ENCODE measurements at regions not wholly inside any gene's neighbourhood (a gene's known extent, or its start where the extent isn't known, plus 50 kb on each side); places are given as distances from the start of the nearest gene placed in this dataset.

GRCh38 chr2:18763338-18763737 lies 174.0 kb upstream of the NT5C1B start:
- ChIA-PET CTCF (interaction anchor here (1.1 to 2.0 kb wide), 3 partner anchors 12 to 550 kb away, joined by 3 to 7 read pairs (median 3); no protein-coding TSS in a partner anchor), POLR2A (no interaction called here)
- TF ChIP-seq CTCF (IDR thresholded peaks at IDR 0.05; ENCODE audit: insufficient read depth, low read length, missing control alignments) = no peak
- DNase-seq (ENCODE audit: low read depth, low spot score) = no peak
- no peak overlapping the region for H3K4me3 ChIP-seq (ENCODE audit: low read depth, low read length)

GRCh38 chr2:18762667-18763066 lies 173.3 kb upstream of the NT5C1B start:
- H3K4me3 ChIP-seq (ENCODE audit: low read depth, low read length) = no peak overlapping the region
- DNase-seq (ENCODE audit: low read depth, low spot score) = peak; percentile 49
- POLR2A ChIA-PET = no interaction called here
- CTCF ChIA-PET = interaction anchor here (1.1 to 1.3 kb wide), 3 partner anchors 12 to 551 kb away, joined by 3 read pairs; no protein-coding TSS in a partner anchor
- no peak for TF ChIP-seq CTCF (IDR thresholded peaks at IDR 0.05; ENCODE audit: insufficient read depth, low read length, missing control alignments)

GRCh38 chr2:18754286-18754685 lies 164.9 kb upstream of the NT5C1B start:
- no peak for TF ChIP-seq CTCF (IDR thresholded peaks at IDR 0.05; ENCODE audit: insufficient read depth, low read length, missing control alignments)
- CTCF ChIA-PET = interaction anchor here (0.7 to 6.7 kb wide), 4 partner anchors 195 to 606 kb away, joined by 3 to 126 read pairs (median 4); partner anchors contain the start of gene OSR1
- H3K4me3 ChIP-seq (ENCODE audit: low read depth, low read length) = no peak overlapping the region
- DNase-seq (ENCODE audit: low read depth, low spot score) = no peak
- POLR2A ChIA-PET = no interaction called here

- DNase-seq (ENCODE audit: low read depth, low spot score) = no peak
- no peak for TF ChIP-seq CTCF (IDR thresholded peaks at IDR 0.05; ENCODE audit: insufficient read depth, low read length, missing control alignments)
- POLR2A ChIA-PET = no interaction called here
- CTCF ChIA-PET = interaction anchor here (0.6 to 6.7 kb wide), 5 partner anchors 234 to 616 kb away, joined by 3 to 126 read pairs (median 5); partner anchors contain the start of gene OSR1
- H3K4me3 ChIP-seq (ENCODE audit: low read depth, low read length) = no peak overlapping the region
Measured at GRCh38 chr2:18753722-18754121, 164.4 kb upstream of the NT5C1B start.

- no peak for TF ChIP-seq CTCF (IDR thresholded peaks at IDR 0.05; ENCODE audit: insufficient read depth, low read length, missing control alignments)
- ChIA-PET POLR2A (no interaction called here), CTCF (interaction anchor here (0.6 to 6.7 kb wide), 13 partner anchors 16 to 1111 kb away, joined by 3 to 126 read pairs (median 4); partner anchors contain the start of gene OSR1)
- DNase-seq (ENCODE audit: low read depth, low spot score) = no peak
- H3K4me3 ChIP-seq (ENCODE audit: low read depth, low read length) = no peak overlapping the region
Measured at GRCh38 chr2:18752667-18753422, 163.5 kb upstream of the NT5C1B start.

GRCh38 chr2:18752022-18752493 lies 162.7 kb upstream of the NT5C1B start:
- no peak for TF ChIP-seq CTCF (IDR thresholded peaks at IDR 0.05; ENCODE audit: insufficient read depth, low read length, missing control alignments)
- H3K4me3 ChIP-seq (ENCODE audit: low read depth, low read length) = no peak overlapping the region
- ChIA-PET CTCF (interaction anchor here (0.9 to 6.7 kb wide), 12 partner anchors 10 to 617 kb away, joined by 3 to 126 read pairs (median 5); partner anchors contain the start of gene OSR1), POLR2A (no interaction called here)
- no peak for DNase-seq (ENCODE audit: low read depth, low spot score)
